Chondrocyte (in vitro differentiated cells): ENCODE measurements at regions not wholly inside any gene's neighbourhood (a gene's known extent, or its start where the extent isn't known, plus 50 kb on each side); places are given as distances from the start of the nearest gene placed in this dataset.

Experiments used
- DNase-seq: peaks from one replicate; pipeline ENCODE4 v3.0.0; 2021; ENCODE audit warnings: mixed read lengths, low spot score
- H3K27ac Mint-ChIP-seq: one replicate; pipeline ENCODE4 v1.8.0; 2021; ENCODE audit warnings: mild to moderate bottlenecking, moderate library complexity, mixed read lengths; ENCODE audit not compliant: unreplicated experiment
- H3K27me3 Mint-ChIP-seq: 2 replicates; pipeline ENCODE4 v1.8.0; 2021; ENCODE audit warnings: low read depth, mixed read lengths
- H3K36me3 Mint-ChIP-seq: 2 replicates; pipeline ENCODE4 v1.8.0; 2021; ENCODE audit warnings: low read depth, mixed read lengths
- H3K4me1 Mint-ChIP-seq: 2 replicates; pipeline ENCODE4 v1.8.0; 2021; ENCODE audit warnings: low read depth, mild to moderate bottlenecking, mixed read lengths
- H3K4me3 Mint-ChIP-seq: one replicate; pipeline ENCODE4 v1.8.0; 2021; ENCODE audit warnings: mild to moderate bottlenecking, moderate library complexity, mixed read lengths; ENCODE audit not compliant: unreplicated experiment
- H3K9me3 Mint-ChIP-seq: 2 replicates; pipeline ENCODE4 v1.8.0; 2021; ENCODE audit warnings: low read depth, mixed read lengths
- TF ChIP-seq, protein P1 (sequence below): fragments of 200-600 bp; sonication (generic); IDR thresholded peaks from 2 replicates; pipeline ENCODE4 v1.5.0; 2021; ENCODE audit warnings: antibody characterized with exemption, mild to moderate bottlenecking, moderate library complexity

- H3K4me1 Mint-ChIP-seq = no peaks in the 10 kb centered on the region
- peaks cover 29% of the 10 kb centered on the region for H3K27me3 Mint-ChIP-seq
- H3K36me3 Mint-ChIP-seq = no peaks in the 10 kb centered on the region
- H3K27ac Mint-ChIP-seq = no peak overlapping the region
- no peak overlapping the region for H3K4me3 Mint-ChIP-seq
- no peaks in the 10 kb centered on the region for H3K9me3 Mint-ChIP-seq
- TF ChIP-seq, protein P1, sequence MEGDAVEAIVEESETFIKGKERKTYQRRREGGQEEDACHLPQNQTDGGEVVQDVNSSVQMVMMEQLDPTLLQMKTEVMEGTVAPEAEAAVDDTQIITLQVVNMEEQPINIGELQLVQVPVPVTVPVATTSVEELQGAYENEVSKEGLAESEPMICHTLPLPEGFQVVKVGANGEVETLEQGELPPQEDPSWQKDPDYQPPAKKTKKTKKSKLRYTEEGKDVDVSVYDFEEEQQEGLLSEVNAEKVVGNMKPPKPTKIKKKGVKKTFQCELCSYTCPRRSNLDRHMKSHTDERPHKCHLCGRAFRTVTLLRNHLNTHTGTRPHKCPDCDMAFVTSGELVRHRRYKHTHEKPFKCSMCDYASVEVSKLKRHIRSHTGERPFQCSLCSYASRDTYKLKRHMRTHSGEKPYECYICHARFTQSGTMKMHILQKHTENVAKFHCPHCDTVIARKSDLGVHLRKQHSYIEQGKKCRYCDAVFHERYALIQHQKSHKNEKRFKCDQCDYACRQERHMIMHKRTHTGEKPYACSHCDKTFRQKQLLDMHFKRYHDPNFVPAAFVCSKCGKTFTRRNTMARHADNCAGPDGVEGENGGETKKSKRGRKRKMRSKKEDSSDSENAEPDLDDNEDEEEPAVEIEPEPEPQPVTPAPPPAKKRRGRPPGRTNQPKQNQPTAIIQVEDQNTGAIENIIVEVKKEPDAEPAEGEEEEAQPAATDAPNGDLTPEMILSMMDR = no peak
- DNase-seq = no peak
Measured at GRCh38 chr10:111142092-111142768, 65.4 kb downstream of the ADRA2A start.

- H3K4me3 Mint-ChIP-seq = no peak overlapping the region
- DNase-seq = no peak
- H3K36me3 Mint-ChIP-seq = no peaks in the 10 kb centered on the region
- H3K27ac Mint-ChIP-seq = no peak overlapping the region
- H3K4me1 Mint-ChIP-seq = no peaks in the 10 kb centered on the region
- no peaks in the 10 kb centered on the region for H3K9me3 Mint-ChIP-seq
- TF ChIP-seq, protein P1 = no peak
- peaks cover 32% of the 10 kb centered on the region for H3K27me3 Mint-ChIP-seq
Measured at GRCh38 chr10:111146025-111146640, 69.3 kb downstream of the ADRA2A start.

GRCh38 chr10:111148025-111148424 is 71.2 kb downstream of the ADRA2A start:
- Mint-ChIP-seq H3K27ac (no peak overlapping the region), H3K4me1 (no peaks in the 10 kb centered on the region), H3K4me3 (no peak overlapping the region), H3K36me3 (no peaks in the 10 kb centered on the region), H3K27me3 (peaks cover 27% of the 10 kb centered on the region), H3K9me3 (no peaks in the 10 kb centered on the region)
- DNase-seq = no peak
- TF ChIP-seq, protein P1 = no peak

GRCh38 chr10:111148440-111148839 is 71.6 kb downstream of the ADRA2A start:
- H3K36me3 Mint-ChIP-seq = no peaks in the 10 kb centered on the region
- H3K4me3 Mint-ChIP-seq = no peak overlapping the region
- H3K27ac Mint-ChIP-seq = no peak overlapping the region
- DNase-seq = no peak
- peaks cover 25% of the 10 kb centered on the region for H3K27me3 Mint-ChIP-seq
- no peaks in the 10 kb centered on the region for H3K4me1 Mint-ChIP-seq
- H3K9me3 Mint-ChIP-seq = no peaks in the 10 kb centered on the region
- TF ChIP-seq, protein P1 = no peak

GRCh38 chr10:111150691-111151090 is 73.9 kb downstream of the ADRA2A start:
- no peak for DNase-seq
- Mint-ChIP-seq H3K27ac (no peak overlapping the region), H3K27me3 (peaks cover 23% of the 10 kb centered on the region), H3K9me3 (no peaks in the 10 kb centered on the region), H3K4me1 (no peaks in the 10 kb centered on the region), H3K4me3 (no peak overlapping the region), H3K36me3 (no peaks in the 10 kb centered on the region)
- TF ChIP-seq, protein P1 = no peak
